H1 (cell line): ENCODE measurements at regions not wholly inside any gene's neighbourhood (a gene's known extent, or its start where the extent isn't known, plus 50 kb on each side); places are given as distances from the start of the nearest gene placed in this dataset.
A peak's percentile ranks its signal among the peaks of the same experiment; 100 is the strongest.

Experiments used
- CTCF ChIA-PET: fragments of 300-600 bp; sonication (Branson Sonifier 250); formaldehyde crosslinking; loops from one replicate; lab custom pipeline; 2021; ENCODE audit not compliant: partially characterized antibody; lab: Charles Lee
- POLR2A ChIA-PET: fragments of 300-600 bp; sonication (Branson Sonifier 250); formaldehyde crosslinking; loops from one replicate; lab custom pipeline; 2021; ENCODE audit warnings: inconsistent platforms; ENCODE audit not compliant: partially characterized antibody; lab: Charles Lee
- DNase-seq, 2 experiments: peaks; one replicate each; pipeline versions ENCODE4 v3.0.0 to v3.0.0-alpha.2; 2010 to 2022; ENCODE audit warnings: low spot score in 2 of 2, low read depth in 1 of 2, mixed read lengths in 1 of 2
- FAIRE-seq: peaks from 2 replicates; lab custom pipeline; 2011; peaks lifted over from hg19 to GRCh38; lab: Jason Lieb, UNC
- H2AFZ ChIP-seq: 2 replicates; pipeline ENCODE4 v1.8.1; 2012; ENCODE audit warnings: low read length, inconsistent platforms
- H2AK5ac ChIP-seq: 2 replicates; pipeline ENCODE4 v1.6.1; 2013; ENCODE audit warnings: low read depth, low read length
- H2BK120ac ChIP-seq: replicated peaks from 2 replicates; pipeline ENCODE3; 2013; ENCODE audit warnings: low read depth, low read length, inconsistent platforms
- H2BK12ac ChIP-seq: 2 replicates; pipeline ENCODE4 v1.6.1; 2013; ENCODE audit warnings: low read depth, low read length
- H2BK15ac ChIP-seq: 2 replicates; pipeline ENCODE4 v1.6.1; 2013; ENCODE audit warnings: low read length
- H2BK20ac ChIP-seq: 2 replicates; pipeline ENCODE4 v1.6.1; 2013; ENCODE audit warnings: low read length
- H2BK5ac ChIP-seq: 2 replicates; pipeline ENCODE4 v1.6.1; 2013; ENCODE audit warnings: low read depth, low read length
- H3K14ac ChIP-seq: 2 replicates; pipeline ENCODE4 v1.6.1; 2013; ENCODE audit warnings: inconsistent platforms; ENCODE audit not compliant: insufficient read length
- H3K18ac ChIP-seq: 2 replicates; pipeline ENCODE4 v1.6.1; 2013; ENCODE audit warnings: low read length; ENCODE audit errors: extremely low read depth
- H3K23ac ChIP-seq: 2 replicates; pipeline ENCODE4 v1.6.1; 2013; ENCODE audit warnings: inconsistent platforms; ENCODE audit not compliant: insufficient read length
- H3K23me2 ChIP-seq: 2 replicates; pipeline ENCODE4 v1.6.1; 2013; ENCODE audit warnings: low read depth, low read length
- H3K27ac ChIP-seq: 2 replicates; pipeline ENCODE4 v1.6.1; 2011; ENCODE audit warnings: low read depth, low read length, inconsistent platforms
- H3K27me3 ChIP-seq, 4 experiments: replicated peaks in 1 of 4; 1 replicate in 1 of 4; 2 replicates in 3 of 4; pipeline versions ENCODE4 v1.6.1 to v1.8.1; 2011 to 2013; ENCODE audit warnings: low read length in 3 of 4, mild to moderate bottlenecking in 3 of 4, inconsistent platforms in 2 of 4, mixed read lengths in 2 of 4, moderate library complexity in 1 of 4; ENCODE audit not compliant: control insufficient read depth in 3 of 4, insufficient read depth in 3 of 4; ENCODE audit errors: extremely low read depth in 1 of 4
- H3K36me3 ChIP-seq, 4 experiments: 2 replicates each; pipeline versions ENCODE4 v1.6.1 to v1.8.1; 2011 to 2013; ENCODE audit warnings: mild to moderate bottlenecking in 4 of 4, low read length in 3 of 4, moderate library complexity in 2 of 4, control low read depth in 1 of 4, inconsistent platforms in 1 of 4; ENCODE audit not compliant: insufficient read depth in 4 of 4, control insufficient read depth in 2 of 4
- H3K4ac ChIP-seq: replicated peaks from 2 replicates; pipeline ENCODE3; 2013; ENCODE audit warnings: low read length, low read depth, mixed read lengths, inconsistent platforms; ENCODE audit not compliant: insufficient read length
- H3K4me1 ChIP-seq, 4 experiments: replicated peaks in 1 of 4; 1 replicate in 1 of 4; 2 replicates in 3 of 4; pipeline versions ENCODE4 v1.6.1 to v1.8.1; 2011 to 2013; ENCODE audit warnings: low read length in 3 of 4, inconsistent platforms in 2 of 4, mixed read lengths in 1 of 4; ENCODE audit not compliant: insufficient read depth in 4 of 4, control insufficient read depth in 3 of 4
- H3K4me2 ChIP-seq, 2 experiments: 2 replicates each; pipeline versions ENCODE4 v1.6.1 to v1.8.1; 2011 to 2013; ENCODE audit warnings: low read depth in 2 of 2, low read length in 2 of 2, control low read depth in 1 of 2, inconsistent platforms in 1 of 2, mild to moderate bottlenecking in 1 of 2; ENCODE audit not compliant: insufficient read depth in 1 of 2
- H3K4me3 ChIP-seq, 4 experiments: fragments of 200-600, 300-600 bp in 1 of 4; sonication (generic), shearing (Covaris generic), sonication (Bioruptor Twin) in 1 of 4; 2 replicates each; pipeline versions ENCODE4 v1.5.1 to v1.8.1; 2011 to 2016; ENCODE audit warnings: low read length in 4 of 4, low read depth in 3 of 4, control low read depth in 2 of 4, inconsistent platforms in 2 of 4, mild to moderate bottlenecking in 2 of 4, mixed read lengths in 1 of 4, moderate library complexity in 1 of 4; ENCODE audit not compliant: insufficient read depth in 2 of 4; ENCODE audit errors: extremely low read depth in 1 of 4
- H3K56ac ChIP-seq: replicated peaks from 2 replicates; pipeline ENCODE3; 2013; ENCODE audit warnings: low read depth, mild to moderate bottlenecking, mixed read lengths, low read length, inconsistent platforms; ENCODE audit not compliant: insufficient read length
- H3K79me1 ChIP-seq: 2 replicates; pipeline ENCODE4 v1.6.1; 2013; ENCODE audit warnings: low read depth, low read length, control low read depth
- H3K79me2 ChIP-seq, 2 experiments: 2 replicates each; pipeline versions ENCODE4 v1.6.1 to v1.8.1; 2012 to 2013; ENCODE audit warnings: low read length in 2 of 2, mild to moderate bottlenecking in 2 of 2, inconsistent platforms in 1 of 2; ENCODE audit not compliant: insufficient read depth in 2 of 2, control insufficient read depth in 1 of 2
- H3K9ac ChIP-seq, 4 experiments: replicated peaks in 1 of 4; 1 replicate in 1 of 4; 2 replicates in 3 of 4; pipeline versions ENCODE4 v1.6.1 to v1.8.1; 2011 to 2013; ENCODE audit warnings: low read depth in 3 of 4, low read length in 3 of 4, control low read depth in 2 of 4, mild to moderate bottlenecking in 2 of 4, moderate library complexity in 2 of 4, inconsistent platforms in 1 of 4; ENCODE audit errors: extremely low read depth in 1 of 4
- H3K9me3 ChIP-seq, 2 experiments: 2 replicates each; pipeline versions ENCODE4 v1.6.1 to v1.8.1; 2012 to 2013; ENCODE audit warnings: mild to moderate bottlenecking in 2 of 2, moderate library complexity in 2 of 2, control low read depth in 1 of 2, inconsistent platforms in 1 of 2, low read depth in 1 of 2, low read length in 1 of 2, mixed read lengths in 1 of 2; ENCODE audit not compliant: insufficient read depth in 2 of 2
- H4K20me1 ChIP-seq, 2 experiments: replicated peaks in 1 of 2; 2 replicates each; pipeline versions ENCODE3 to v1.8.1; 2011 to 2013; ENCODE audit warnings: inconsistent platforms in 2 of 2, low read length in 2 of 2, mild to moderate bottlenecking in 1 of 2; ENCODE audit not compliant: insufficient read depth in 2 of 2, control insufficient read depth in 1 of 2
- H4K5ac ChIP-seq: 2 replicates; pipeline ENCODE4 v1.6.1; 2013; ENCODE audit warnings: low read length, low read depth, mixed read lengths, inconsistent platforms; ENCODE audit not compliant: insufficient read length
- H4K8ac ChIP-seq: 2 replicates; pipeline ENCODE4 v1.8.0; 2013; ENCODE audit warnings: mild to moderate bottlenecking, moderate library complexity, low read length, inconsistent platforms; ENCODE audit not compliant: insufficient read depth; ENCODE audit errors: extremely low read depth
- H4K91ac ChIP-seq: replicated peaks from 2 replicates; pipeline ENCODE3; 2013; ENCODE audit warnings: low read length, mixed read lengths, inconsistent platforms; ENCODE audit not compliant: insufficient read length
- BCL11A ChIP-seq, 2 experiments: IDR thresholded peaks; one replicate each; pipeline ENCODE4 v1.6.1; 2011; ENCODE audit warnings: low read depth in 2 of 2, low read length in 2 of 2, mild to moderate bottlenecking in 2 of 2
- BRCA1 ChIP-seq: IDR thresholded peaks from 2 replicates; pipeline ENCODE4 v1.6.1; 2012; ENCODE audit warnings: low read depth, low read length, improper control_type of control experiment
- CEBPB ChIP-seq: IDR thresholded peaks from 2 replicates; pipeline ENCODE4 v1.6.1; 2012; ENCODE audit warnings: low read depth, low read length
- CTCF ChIP-seq, 3 experiments: IDR thresholded peaks; 1 replicate in 2 of 3; 2 replicates in 1 of 3; pipeline versions ENCODE4 v1.5.1 to v1.6.1; 2011; ENCODE audit warnings: low read length in 3 of 3, mild to moderate bottlenecking in 3 of 3, inconsistent platforms in 2 of 3, low read depth in 1 of 3, moderate library complexity in 1 of 3; ENCODE audit not compliant: insufficient read depth in 1 of 3; ENCODE audit errors: control extremely low read depth in 1 of 3
- EZH2 ChIP-seq: fragments of 200-600 bp; sonication (generic); IDR thresholded peaks from 2 replicates; pipeline ENCODE4 v1.7.1; 2012; ENCODE audit warnings: low read depth, mild to moderate bottlenecking, moderate library complexity, low read length, inconsistent platforms; ENCODE audit not compliant: severe bottlenecking
- HDAC6 ChIP-seq: IDR thresholded peaks from one replicate; pipeline ENCODE4 v1.7.1; 2012; ENCODE audit warnings: low read depth, mild to moderate bottlenecking, inconsistent platforms, low read length, moderate library complexity
- NRF1 ChIP-seq: IDR thresholded peaks from 2 replicates; pipeline ENCODE4 v1.6.1; 2011; ENCODE audit warnings: mild to moderate bottlenecking, low read depth, low read length, improper control_type of control experiment
- POLR2AphosphoS5 ChIP-seq: IDR thresholded peaks from 2 replicates; pipeline ENCODE4 v1.6.1; 2011; ENCODE audit warnings: low read depth, low read length
- RFX5 ChIP-seq: IDR thresholded peaks from 2 replicates; pipeline ENCODE4 v1.6.1; 2011; ENCODE audit warnings: low read depth, low read length, improper control_type of control experiment, borderline replicate concordance
- SP1 ChIP-seq: IDR thresholded peaks from 2 replicates; pipeline ENCODE4 v1.6.1; 2011; ENCODE audit warnings: low read depth, low read length
- TCF12 ChIP-seq: IDR thresholded peaks from 2 replicates; pipeline ENCODE4 v1.6.1; 2011; ENCODE audit warnings: low read depth, mild to moderate bottlenecking, low read length
- WGBS, 2 experiments: shearing (Covaris generic) in 1 of 2; methylation state at CpG; one replicate each; pipeline versions ENCODE4 v1.1.6 to v1.1.7; 2013 to 2015; ENCODE audit warnings: low lambda C conversion rate in 2 of 2, mixed read lengths in 2 of 2, inconsistent platforms in 1 of 2, low coverage in 1 of 2, missing lambda C conversion rate in 1 of 2; ENCODE audit not compliant: insufficient replicate concordance in 2 of 2, insufficient coverage in 1 of 2, insufficient read length in 1 of 2; ENCODE audit errors: extremely low coverage in 1 of 2, missing lambda C conversion rate in 1 of 2; 5-methylcytosine and 5-hydroxymethylcytosine counted together

GRCh38 chr17:79306424-79307318 is 232.0 kb downstream of the ENGASE start:
- H2BK12ac ChIP-seq: peak overlapping the region; percentile 39; the same call in 1 of the 2 replicates
- WGBS, 2 experiments: 87% methylated on average over 21 of the region's 26 CpGs; no CpG with 5 or more reads in 1 of the 2 experiments
- DNase-seq (no peak), FAIRE-seq (no peak)
- H2BK120ac ChIP-seq: no peak overlapping the region
- H2BK20ac ChIP-seq: no peak overlapping the region
- no peak overlapping the region for H2AFZ ChIP-seq
- peaks cover 0 to 3% (median 0%) of the 10 kb centered on the region in 4 experiments; a peak in 1 of 7 replicates for H3K4me1 ChIP-seq
- ChIA-PET CTCF (interaction anchor here (0.8 to 2.5 kb wide), 14 partner anchors 16 to 240 kb away, joined by 3 to 14 read pairs (median 4); no protein-coding TSS in a partner anchor), POLR2A (no interaction called here)
- no peak overlapping the region for H4K91ac ChIP-seq
- H3K9ac ChIP-seq: no peak overlapping the region
- H3K79me1 ChIP-seq: no peaks in the 10 kb centered on the region
- H3K4me2 ChIP-seq: no peak overlapping the region
- H4K5ac ChIP-seq: no peak overlapping the region
- no peak overlapping the region for H2BK15ac ChIP-seq
- no peak overlapping the region for H3K27ac ChIP-seq
- H3K27me3 ChIP-seq: no peaks in the 10 kb centered on the region
- no peaks in the 10 kb centered on the region for H3K9me3 ChIP-seq
- no peak overlapping the region for H3K14ac ChIP-seq
- H3K79me2 ChIP-seq: no peaks in the 10 kb centered on the region
- no peak overlapping the region; the same call in 1 of the 2 replicates for H2BK5ac ChIP-seq
- H4K20me1 ChIP-seq: no peaks in the 10 kb centered on the region
- no peaks in the 10 kb centered on the region for H3K23me2 ChIP-seq
- H3K4me3 ChIP-seq: no peak overlapping the region
- no peak overlapping the region for H3K18ac ChIP-seq
- no peak overlapping the region for H4K8ac ChIP-seq
- H2AK5ac ChIP-seq: no peak overlapping the region
- no peak overlapping the region for H3K4ac ChIP-seq
- H3K36me3 ChIP-seq: no peaks in the 10 kb centered on the region
- H3K56ac ChIP-seq: no peak overlapping the region
- H3K23ac ChIP-seq: no peak overlapping the region
- TF ChIP-seq NRF1 (no peak), RFX5 (no peak), BCL11A (IDR thresholded peaks at IDR 0.05; ENCODE audit: low read depth in 2 of 2, low read length in 2 of 2) (no peak), CTCF (IDR thresholded peaks at IDR 0.05; ENCODE audit: control extremely low read depth in 1 of 3, insufficient read depth in 1 of 3, low read depth in 1 of 3, low read length in 3 of 3) (no peak), HDAC6 (no peak), SP1 (no peak), CEBPB (no peak), BRCA1 (no peak), POLR2AphosphoS5 (no peak), TCF12 (no peak), EZH2 (no peak)
